ENCODE measurements at regions not wholly inside any gene's neighbourhood (a gene's known extent, or its start where the extent isn't known, plus 50 kb on each side); places are given as distances from the start of the nearest gene placed in this dataset.

- no peak overlapping the region for H2AFZ ChIP-seq (ENCODE audit: low read depth, low read length)
Measured at GRCh38 chr4:71260544-71260943, 78.3 kb upstream of the SLC4A4 start.

More at GRCh38 chr4:71260544-71260943, 78.3 kb upstream of the SLC4A4 start:
- DNase-seq (ENCODE audit: low read depth, low spot score) (no peak), FAIRE-seq (no peak)
- dilution Hi-C loops (cut with MboI; ENCODE audit: extremely low pct_ligation_motif_present, low sequenced_read_pairs), result no loop called here
- no TSS peak for BruUV-seq (replicated peaks)
- ChIA-PET CTCF (interaction anchor here (1.0 kb wide), 1 partner anchor 10 kb away, joined by 3 read pairs; no protein-coding TSS in a partner anchor), POLR2A (no interaction called here)
- Histone ChIP-seq H4K20me1 (replicated peaks; ENCODE audit: control insufficient read depth, extremely low read depth, insufficient read depth, low read length) (no peaks in the 10 kb centered on the region), H3K9me1 (replicated peaks; ENCODE audit: control insufficient read depth, extremely low read depth, insufficient read depth, low read length) (no peaks in the 10 kb centered on the region), H3K36me3 (ENCODE audit: control insufficient read depth in 2 of 2, extremely low read depth in 1 of 2, insufficient read depth in 2 of 2, low read length in 2 of 2) (no peaks in the 10 kb centered on the region), H3K27me3 (ENCODE audit: control insufficient read depth in 2 of 2, insufficient read depth in 2 of 2, low read length in 2 of 2) (no peaks in the 10 kb centered on the region), H3K9ac (replicated peaks; ENCODE audit: extremely low read depth, insufficient read depth, low read length) (no peak overlapping the region), H3K4me2 (ENCODE audit: insufficient read depth, low read length) (no peak overlapping the region), H3K27ac (ENCODE audit: insufficient read depth, low read depth, low read length) (no peak overlapping the region), H3K9me3 (replicated peaks; ENCODE audit: control insufficient read depth, insufficient read depth, low read length) (no peaks in the 10 kb centered on the region), H3K4me3 (replicated peaks in 1 of 3; ENCODE audit: insufficient read depth in 1 of 3, low read depth in 1 of 3, low read length in 3 of 3) (no peak overlapping the region), H3K79me2 (ENCODE audit: control insufficient read depth, insufficient read depth, low read length) (no peaks in the 10 kb centered on the region), H3K4me1 (ENCODE audit: control insufficient read depth, extremely low read depth, insufficient read depth, low read length) (no peaks in the 10 kb centered on the region)
- TF ChIP-seq FOS (IDR thresholded peaks at IDR 0.05; ENCODE audit: borderline replicate concordance, insufficient read depth, low read length) (no peak), POLR2AphosphoS5 (IDR thresholded peaks at IDR 0.05; ENCODE audit: insufficient read depth, low read depth, low read length) (no peak), JUN (IDR thresholded peaks at IDR 0.05; ENCODE audit: borderline replicate concordance, insufficient read depth, insufficient read length, low read depth) (no peak), MYC (IDR thresholded peaks at IDR 0.05; ENCODE audit: low read depth, low read length) (no peak), EZH2 (IDR thresholded peaks at IDR 0.05; ENCODE audit: borderline replicate concordance, low read depth, low read length, severe bottlenecking) (no peak), POLR2A (IDR thresholded peaks at IDR 0.05; ENCODE audit: low read depth, low read length) (no peak), GATA2 (IDR thresholded peaks at IDR 0.05; ENCODE audit: insufficient read depth, insufficient read length, low read depth, low read length) (no peak), MAX (IDR thresholded peaks at IDR 0.05; ENCODE audit: insufficient read depth, insufficient read length) (no peak), CTCF (IDR thresholded peaks at IDR 0.05; ENCODE audit: extremely low read depth in 1 of 2, insufficient read depth in 1 of 2, low read depth in 1 of 2, low read length in 2 of 2) (no peak)
- intact Hi-C loops (cut with micrococcal nuclease), result no loop called here

Data from endothelial cell of umbilical vein (primary cell).